Activated CD4-positive, alpha-beta T cell treated with anti-CD3 and anti-CD28 coated beads, Interleukin-10, Interleukin-2, amounts not matched to agents 100 ng/mL and 50 ng/mL, durations not matched to agents 16 hours and 8 hours (primary cell): ENCODE measurements at regions not wholly inside any gene's neighbourhood (a gene's known extent, or its start where the extent isn't known, plus 50 kb on each side); places are given as distances from the start of the nearest gene placed in this dataset.

ENCODE experiments used
- DNase-seq: peaks from one replicate; pipeline ENCODE4 v3.0.0-alpha.2; 2020

DNA sequence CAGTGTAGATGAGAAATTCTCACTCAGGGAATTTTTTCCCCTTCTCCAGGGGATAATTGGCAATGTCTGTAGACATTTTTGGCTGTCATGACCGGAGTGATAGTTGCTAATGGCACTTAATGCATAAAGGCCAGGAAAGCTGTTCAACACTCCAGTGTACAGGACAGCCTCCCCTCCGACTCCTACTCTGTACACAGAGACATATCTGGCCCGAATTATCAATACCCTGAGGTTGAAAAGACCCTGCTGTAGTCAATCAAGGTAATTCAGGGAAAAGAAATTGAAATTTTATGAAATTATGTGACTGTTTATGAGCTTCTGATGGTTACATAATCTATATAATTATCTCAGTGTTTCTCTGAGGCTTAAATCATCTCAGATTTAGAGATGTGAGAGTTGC is 720.7 kb downstream of the OLFM4 start:
- DNase-seq = no peak

DNA sequence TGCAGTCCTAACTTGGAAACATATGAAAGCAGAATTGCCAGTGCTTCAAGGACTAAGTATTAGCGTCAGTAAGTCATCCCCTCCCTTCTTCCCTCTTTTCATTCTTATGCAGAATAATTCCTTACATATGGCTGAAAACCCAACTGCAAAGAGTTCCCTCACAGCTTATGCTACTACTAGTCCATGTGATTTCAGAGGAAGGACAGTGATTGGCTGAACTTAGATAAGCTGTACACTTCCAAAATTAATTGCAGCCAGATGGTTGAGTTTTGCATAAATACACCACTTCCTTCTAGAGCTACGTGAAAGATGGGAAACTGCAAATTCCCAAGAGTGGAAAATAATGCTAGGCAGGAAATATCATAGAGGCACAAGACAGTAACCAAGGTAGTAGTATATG is 730.4 kb downstream of the OLFM4 start:
- no peak for DNase-seq

DNA sequence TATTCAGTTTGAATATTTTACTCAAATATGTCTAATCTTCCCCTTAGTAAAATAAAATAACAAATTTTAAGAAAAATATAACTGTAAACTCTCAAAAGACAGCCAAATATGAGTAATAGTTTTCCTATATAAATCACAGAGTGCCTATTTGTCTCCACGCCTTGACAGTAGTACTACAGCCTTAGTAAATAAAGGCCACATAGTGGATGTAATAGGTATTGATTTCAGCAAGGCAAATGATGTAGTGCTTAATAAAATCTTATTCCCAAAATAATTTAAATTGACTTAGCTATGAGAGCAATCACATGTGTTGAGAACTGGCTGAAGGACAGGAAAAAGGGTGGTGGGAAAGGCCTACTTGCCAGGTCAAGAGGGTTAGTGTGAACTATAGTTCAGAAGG is 747.2 kb downstream of the OLFM4 start:
- DNase-seq = no peak

DNA sequence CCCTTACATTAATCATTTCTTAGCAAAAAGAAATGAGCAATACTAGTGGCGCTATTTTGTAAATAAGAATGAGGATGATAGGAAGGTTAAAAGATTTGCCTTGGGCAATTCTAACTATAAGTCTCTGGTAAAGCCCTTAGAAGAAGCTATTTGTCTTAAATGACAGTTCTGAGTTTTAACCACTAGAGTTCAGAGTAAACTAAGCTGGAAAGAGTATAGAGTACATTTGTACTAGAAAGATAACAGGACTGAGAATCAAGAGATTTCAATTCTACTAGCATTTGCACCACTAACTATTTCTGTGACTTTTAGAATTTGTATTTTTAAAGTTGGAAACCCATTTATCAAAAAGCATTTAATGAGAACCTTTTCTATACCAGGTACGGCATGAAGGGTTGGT is 750.3 kb downstream of the OLFM4 start:
- no peak for DNase-seq

DNA sequence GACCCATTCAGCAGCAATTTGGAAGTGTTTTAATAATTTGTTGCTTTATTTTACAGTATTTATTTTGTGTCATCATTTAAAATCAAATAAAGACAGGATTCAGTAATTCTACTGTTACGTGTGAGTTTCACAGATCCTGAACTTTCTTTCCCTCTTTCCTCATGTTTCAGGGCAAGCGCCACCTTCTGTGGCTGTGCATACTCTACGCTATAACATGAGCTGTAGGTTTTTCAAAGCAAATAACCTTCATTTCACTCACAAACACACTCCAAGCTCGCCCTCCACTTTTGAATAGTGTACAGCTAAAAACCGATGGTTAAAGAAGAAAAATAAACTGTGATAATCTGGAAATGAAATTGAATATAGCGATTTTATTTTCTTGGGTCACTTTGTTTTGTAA is 753.3 kb downstream of the OLFM4 start:
- no peak for DNase-seq

DNA sequence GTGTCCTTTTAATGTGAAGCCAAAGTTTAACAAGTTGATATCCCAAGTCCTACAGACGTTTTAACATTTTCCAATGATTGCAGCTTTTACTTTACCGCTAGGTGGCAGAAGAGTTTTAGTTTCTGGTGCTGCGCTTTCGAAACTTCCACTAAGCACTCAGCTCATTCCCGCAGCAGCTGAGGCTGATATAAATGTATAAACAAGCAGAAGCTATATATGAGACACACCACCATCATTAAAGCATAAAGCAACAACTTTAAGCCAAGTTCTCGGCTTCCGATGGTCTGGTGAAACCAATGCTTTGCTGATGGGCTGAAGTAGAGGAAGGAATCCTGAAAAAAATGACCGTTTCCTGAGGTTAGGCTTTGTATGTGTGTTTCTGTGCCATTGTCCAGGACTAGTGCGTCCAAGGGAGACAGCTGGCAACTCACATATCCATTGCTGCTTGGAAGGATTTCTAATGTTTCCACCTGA is 753.9 kb downstream of the OLFM4 start:
- peak; percentile 45 for DNase-seq

DNA sequence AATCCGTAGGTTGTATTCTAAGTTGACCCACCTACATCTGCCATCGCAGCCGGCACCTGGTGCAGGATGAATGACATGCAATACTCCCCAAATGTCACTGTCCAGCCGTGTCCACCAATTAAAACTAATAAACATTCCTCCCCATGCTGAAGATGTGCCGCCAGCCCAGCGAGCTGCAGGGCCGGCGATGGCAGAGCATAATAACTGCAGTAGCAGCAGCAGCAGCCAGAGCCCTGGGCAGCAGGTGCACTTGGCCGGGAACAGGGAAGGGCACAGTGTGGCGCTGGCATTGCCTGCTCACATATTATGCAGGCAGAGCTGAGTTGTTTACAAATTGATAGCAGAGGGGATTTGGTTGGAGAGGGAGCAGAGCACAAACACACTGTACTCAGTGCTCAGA is 754.9 kb downstream of the OLFM4 start:
- DNase-seq = no peak

DNA sequence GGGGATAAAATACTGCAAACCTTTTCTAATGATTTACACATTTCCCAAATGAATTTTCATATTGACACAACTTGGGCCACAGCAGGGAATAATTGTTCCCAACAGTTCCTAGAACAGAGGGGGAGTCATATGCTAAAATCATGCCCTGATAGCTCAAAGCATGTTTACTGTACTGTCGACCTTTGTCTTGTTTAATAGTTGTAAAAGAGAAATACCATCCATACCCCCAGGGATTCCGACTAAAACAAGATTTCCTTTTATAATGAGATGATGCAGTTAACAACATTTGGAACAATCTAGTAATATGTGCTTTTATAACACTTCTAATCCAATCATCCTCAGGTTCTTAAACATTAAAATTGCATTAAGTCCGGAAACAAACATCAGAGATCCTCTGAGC is 759.7 kb downstream of the OLFM4 start:
- DNase-seq = no peak

DNA sequence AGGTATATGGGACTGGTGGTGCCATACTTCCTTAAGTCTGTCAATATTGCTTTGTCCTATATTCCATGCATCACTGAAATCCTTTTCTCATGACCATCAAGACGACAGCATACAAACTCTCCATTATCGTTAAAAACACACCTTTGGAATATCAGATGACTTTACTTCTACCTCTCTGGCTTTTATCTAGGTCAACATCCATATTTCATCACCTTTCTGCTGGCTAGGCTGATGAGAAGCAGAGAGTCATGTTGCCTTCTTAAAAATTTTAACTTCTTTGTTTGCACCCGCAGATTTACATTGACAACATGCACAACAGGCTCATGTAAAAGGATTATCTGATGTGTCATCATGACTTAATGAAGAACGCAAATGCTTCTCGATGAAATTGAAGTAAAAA is 771.4 kb downstream of the OLFM4 start:
- no peak for DNase-seq

DNA sequence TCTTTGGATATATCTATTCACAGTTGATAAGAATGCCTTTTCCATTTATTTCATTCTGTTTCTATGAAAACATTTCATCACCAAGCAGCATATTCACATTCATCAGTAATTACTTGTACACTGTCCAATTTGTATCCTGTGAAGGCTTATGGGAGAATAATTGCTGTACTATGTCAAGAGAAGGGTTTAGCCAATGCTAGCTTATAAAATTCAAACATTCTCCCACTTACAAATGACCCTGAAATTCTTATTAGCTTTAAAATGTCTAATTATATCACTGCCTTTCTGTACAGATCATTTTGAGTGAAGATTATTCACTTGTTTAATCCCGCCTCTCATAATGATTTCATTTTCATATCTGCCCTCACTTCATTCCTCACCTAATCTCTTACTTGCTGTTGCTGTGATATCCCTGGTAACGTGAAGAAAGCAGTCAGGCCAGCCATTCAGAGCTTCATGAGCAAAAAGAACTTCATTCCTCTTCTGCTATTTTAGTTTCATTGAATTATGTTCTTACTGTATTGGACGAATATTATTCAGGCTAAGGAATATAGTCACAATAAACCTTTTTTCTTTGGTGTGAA is 778.7 kb downstream of the OLFM4 start:
- no peak for DNase-seq

DNA sequence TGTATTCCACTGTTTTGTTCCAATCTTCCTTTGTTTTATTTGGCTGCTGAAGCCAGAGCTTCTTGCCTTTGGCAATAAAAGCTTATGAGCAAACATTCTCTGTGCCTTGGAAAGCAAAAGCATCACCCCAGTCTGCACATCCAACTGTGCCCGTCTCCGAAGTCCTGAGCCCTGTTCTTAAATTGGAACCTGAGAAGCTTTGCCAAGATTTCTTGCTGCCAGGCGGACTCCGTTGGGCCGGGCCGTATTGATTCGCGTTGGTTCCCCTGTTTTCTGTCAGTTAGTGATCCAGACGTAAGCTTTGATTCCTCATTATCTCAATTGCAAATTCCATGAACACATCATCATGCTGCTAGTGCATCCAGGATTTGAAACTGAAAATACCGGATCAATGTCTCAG is 793.0 kb downstream of the OLFM4 start:
- DNase-seq = no peak

DNA sequence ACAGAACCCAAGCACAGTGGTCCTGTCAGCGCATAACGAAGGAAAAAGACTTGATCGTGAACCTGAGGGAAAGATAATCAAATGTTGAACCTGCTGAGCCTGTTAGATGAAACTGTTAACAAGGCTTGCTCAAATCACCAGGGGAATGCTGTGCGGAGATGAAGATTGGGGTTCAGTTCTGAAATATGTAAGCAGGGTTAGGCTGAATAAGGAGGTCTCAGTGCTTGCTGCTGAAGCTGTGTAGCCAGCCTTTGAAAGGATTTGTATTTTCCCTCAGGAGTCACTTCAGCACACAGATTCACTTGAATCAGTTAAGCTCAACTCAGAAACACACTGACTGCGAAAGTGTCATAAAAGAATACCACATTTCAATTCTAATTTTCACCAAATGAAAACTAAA is 793.5 kb downstream of the OLFM4 start:
- no peak for DNase-seq

DNA sequence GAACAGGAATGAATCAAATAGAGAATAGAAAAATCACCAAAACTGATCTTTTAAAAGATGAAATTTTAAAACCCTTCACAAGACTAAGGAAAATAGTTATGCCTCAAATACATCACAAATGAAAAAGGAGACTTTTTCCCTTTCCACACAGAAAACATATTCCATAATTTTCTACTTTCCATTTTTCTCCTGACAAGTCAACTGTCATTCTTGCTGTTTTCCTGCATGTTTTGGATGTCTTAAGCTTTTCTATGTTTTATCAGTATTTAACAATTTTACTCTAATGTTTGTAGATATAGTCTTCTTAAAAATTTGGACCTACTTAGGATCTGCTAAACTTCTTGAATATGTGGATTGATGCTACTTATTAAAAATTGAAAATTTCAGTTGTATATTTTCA is 810.8 kb downstream of the OLFM4 start:
- DNase-seq = no peak

DNA sequence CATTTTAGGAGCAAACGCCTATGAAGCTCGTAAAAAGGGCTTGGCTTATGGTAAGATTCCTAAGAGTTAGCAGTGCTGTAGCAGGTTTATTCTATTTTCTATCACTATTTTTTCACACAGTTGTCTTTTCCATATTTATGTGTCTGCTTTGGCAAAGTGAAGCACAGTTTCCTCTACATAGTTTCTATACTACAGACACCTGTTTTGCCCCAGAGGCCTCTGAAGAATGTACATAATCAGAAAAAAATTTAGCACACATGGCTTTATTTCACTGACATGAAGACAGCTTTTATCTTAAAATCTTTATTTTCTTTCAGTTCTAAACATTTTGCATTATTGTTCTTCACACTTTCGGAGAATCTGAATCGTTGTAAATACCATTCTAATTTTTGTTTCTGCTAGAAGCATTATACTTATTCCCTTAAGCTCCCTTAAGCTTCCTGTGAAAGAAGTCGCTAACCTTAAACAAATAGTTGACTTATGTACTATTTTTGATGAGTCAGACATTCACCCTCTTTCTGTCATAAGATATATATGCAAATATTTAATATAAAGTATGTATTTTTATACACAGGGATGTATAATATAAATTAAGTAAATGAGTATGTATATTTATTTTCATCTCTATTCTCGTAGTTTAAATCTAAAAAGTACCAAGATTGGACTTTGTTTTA is 816.0 kb downstream of the OLFM4 start:
- DNase-seq = no peak

DNA sequence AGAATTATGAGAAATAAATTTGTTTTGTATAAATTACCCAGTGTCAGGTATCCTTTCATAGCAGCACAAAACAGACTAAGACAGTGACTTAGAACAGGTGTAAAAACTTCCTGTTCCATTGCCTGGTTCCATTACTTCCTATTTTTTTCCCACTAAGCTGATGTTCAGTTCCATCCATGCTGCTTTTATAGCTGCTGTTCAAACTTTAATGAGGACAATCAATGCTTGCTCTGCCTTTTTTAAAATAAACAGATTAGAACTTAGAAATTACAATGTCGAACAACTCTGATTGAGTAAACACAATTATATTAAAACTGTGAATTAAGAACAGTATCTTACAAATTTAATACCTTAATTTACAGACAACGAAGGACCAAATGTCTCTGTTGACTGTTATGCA is 818.9 kb downstream of the OLFM4 start:
- no peak for DNase-seq

DNA sequence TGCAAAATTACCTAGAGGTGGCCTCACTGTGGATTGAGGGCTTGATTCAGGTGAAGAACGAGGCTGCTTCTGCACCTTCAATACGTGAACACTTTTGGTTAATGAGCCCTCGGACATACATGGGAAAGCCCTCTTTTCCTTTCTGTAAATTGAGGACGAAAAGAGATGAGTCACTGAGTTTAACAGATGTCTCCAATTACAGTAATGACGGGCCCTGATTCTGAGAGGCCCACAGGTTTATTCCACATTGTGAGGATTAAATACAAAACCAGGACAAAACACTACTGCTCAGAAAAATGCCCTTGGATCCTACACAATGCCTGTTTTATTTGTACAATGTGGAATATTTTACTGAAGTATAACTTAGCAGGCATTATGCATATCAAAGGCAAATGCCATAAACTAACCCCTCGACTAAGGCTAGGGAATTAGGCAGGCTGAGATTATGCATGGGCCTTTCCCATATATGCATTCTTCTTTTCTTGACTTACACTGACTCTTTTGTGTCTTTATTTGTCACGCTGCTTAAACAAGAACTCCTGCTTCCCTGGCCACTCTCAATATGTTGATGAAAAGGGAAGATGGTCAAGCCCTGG is 819.9 kb downstream of the OLFM4 start:
- DNase-seq = no peak

DNA sequence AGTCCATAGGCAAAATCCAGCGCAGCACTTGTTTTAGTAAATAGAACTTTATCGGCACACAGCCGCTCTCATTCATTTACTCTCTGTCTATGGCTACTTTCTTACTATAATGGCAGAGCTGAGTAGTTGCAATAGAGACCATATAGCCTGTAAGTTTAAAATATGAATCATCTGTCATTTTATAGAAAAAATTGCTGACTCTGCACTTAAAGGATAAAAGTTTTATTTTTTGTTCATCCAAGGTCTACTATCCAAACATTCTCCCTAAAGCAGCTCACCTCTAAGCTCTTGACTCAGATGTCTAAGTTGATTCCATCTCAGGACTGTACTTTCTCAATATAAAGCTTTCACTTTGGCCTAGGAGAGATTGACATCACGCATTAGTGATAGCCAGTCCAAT is 825.7 kb downstream of the OLFM4 start:
- no peak for DNase-seq

DNA sequence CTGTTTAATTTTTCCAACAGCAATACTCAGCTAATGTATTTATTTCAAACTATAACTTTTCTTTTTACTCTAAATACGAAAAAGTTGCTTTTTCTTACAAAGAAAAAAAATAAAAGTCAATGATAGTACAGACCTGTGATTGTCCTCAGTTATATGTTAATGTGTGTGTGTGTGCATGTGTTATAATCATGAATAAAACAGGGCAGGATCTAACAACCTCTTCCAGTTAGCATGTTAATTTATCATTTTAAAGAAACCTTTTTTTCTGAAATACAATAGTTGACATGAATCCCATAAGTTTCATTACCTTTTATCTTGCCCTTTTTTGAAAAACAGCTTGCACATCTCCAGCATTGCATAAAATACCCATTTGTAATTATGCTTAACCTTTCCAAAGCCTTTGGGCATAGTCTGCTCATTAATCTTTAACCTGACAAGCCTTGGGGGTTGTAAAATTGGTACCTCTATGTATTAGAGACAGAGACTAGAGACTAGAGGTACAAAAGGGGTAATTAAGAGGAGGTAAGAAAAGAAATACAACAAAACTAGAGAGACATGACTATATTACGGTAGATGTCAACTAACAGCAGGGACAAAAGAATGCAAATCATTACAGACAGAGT is 828.1 kb downstream of the OLFM4 start:
- DNase-seq = no peak

DNA sequence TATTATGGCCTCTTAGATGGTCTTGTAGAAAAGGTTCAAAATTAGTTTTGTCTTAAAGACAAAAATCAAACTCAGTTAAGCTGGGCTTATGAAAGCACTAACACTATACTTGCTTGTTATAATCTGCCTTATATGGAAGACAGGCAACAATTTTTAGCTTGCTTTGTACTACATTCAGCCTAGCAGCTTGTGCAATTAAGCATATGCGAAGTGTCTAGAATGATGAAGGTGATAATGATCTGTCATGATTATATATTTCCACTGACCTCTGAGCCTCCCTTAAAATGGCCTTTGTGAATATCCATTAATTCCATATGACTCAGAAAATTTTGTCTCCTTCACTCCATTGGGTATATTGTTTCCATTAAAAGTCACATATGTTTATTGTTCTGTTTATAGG is 834.9 kb downstream of the OLFM4 start:
- DNase-seq = no peak

DNA sequence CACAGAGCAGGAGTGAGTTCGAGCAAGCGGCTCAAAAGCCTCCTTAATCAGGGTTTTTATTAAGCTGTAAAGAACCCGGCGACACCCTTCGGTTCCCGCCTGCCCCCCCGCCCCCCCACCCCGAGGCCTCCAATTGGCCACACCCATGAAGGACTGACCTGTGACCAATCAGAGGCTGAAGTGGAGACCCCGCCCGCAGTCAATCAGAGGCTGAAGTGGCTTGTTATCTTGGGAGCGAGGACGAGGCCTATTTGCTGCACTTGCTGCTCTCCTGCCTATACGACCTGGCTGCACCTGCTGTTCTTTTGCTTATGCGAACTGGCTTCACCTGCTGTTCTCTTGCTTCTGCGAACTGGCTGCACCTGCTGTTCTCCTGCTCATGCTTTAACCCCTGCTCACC is 844.9 kb downstream of the OLFM4 start:
- no peak for DNase-seq

DNA sequence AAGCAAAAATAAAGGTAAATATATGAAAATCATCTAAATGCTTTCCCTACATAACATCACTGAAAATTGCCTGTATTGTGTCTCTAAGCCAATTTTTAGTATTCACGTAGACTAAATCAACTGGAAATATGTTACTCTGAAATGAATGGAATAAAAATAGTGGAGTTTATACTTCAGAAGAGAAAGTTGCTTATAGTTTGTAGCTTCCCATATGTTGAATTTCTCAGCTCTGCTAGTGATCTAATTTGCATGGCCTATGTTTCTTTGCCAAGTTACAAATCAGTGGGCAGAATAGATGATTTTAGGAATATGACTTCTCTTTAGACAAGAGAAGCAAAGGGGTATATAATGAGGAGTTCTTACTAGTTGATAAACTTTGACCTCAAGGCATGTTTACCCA is 850.2 kb downstream of the OLFM4 start:
- DNase-seq = no peak

DNA sequence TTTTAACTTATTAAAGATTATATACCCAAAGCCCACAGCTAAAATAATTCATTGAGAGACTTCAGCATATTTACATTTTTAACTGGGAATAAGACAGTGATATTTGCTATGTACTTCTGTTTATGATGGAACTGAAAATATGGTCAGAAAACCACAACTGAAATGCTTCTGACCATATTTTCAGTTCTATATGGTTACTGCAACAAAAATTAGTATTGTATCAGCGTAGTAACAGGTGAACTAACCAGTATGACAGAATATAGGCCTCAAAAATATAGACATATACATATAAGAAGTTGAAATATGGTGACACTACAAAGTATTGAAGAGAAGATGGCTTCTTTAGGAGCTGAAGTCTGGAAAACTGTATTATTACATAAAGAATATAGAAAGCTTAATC is 857.4 kb downstream of the OLFM4 start:
- no peak for DNase-seq

DNA sequence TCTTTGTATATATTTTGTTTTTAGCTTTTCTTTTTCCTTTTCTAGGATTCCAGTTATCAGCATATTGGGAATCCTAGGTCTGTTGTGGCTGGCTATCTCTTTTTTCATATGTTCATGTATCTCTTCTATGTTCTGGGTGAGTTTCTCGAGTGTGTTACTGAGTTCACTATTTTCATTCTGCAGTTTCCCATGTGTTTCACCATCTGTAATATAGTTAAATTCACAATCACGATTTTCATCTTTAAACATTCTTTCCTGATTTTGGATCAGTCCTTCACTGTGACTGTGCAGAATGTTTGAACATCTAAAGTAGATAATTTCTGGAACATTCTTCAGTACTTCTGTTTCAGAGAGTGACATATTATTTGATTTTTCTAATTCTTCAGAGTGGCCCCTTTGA is 862.1 kb downstream of the OLFM4 start:
- DNase-seq = no peak

DNA sequence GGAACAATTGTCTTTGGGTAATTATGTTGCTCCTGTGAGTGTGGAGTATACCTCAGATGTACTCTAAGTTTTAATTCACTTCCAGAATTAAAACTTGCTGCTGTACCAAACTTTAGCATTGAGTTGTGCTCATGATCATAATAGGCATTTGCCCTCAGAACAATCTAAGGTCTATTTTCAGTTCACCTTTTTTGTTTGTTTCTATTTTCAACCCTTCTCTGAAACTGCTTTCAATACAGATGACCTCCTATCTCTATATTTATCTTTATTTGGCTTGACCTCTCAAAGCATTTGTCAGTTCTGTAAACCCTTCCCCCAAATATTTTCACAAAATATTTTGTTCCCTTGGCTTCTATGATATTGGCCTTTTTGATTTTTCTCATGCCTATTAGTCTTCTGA is 873.0 kb downstream of the OLFM4 start:
- DNase-seq = no peak
